ENCODE measurements at regions not wholly inside any gene's neighbourhood (a gene's known extent, or its start where the extent isn't known, plus 50 kb on each side); places are given as distances from the start of the nearest gene placed in this dataset.

DNA sequence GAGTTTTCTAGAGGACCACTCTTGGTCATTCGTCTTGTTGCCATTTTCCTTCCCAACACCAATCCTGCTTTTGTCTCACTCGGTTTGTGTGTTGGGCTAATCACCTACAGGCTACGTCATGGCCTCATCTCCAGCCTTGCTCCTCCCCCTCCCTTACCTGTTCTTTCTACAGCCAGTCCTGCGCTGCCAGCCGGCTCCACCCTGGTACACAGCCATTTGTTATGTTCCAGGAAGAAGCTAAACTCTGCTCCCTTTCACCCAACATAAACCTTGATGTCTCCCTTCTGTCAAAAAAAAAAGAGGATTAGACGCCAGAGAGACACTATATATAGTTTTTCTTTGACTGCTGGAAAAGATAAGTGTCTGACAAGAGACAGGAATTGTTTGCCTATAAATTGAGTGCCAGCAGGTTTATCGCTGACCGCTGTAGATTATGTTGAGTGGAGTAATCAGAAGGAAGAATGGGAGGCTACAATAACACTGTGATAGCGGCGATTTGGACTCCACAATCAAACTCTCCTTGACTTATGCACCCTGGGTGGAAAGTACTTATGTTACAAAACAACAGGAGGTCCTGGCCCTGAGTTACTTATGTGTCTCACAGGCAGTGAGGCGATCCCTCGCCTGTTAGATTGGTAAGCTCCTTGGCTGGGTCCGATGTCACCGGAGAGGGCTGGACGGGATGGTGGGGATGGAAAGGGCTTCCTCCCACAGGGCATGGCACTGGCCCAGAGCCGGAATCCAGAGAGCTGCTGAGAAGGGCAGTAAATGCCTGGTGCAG lies 171.3 kb upstream of the BMPER start:
- peak overlapping the region in 1 of 4 donors; percentile 5 for H3K4me3 ChIP-seq
- H3K27ac ChIP-seq: peak overlapping the region; percentile 21 to 31 (median 26)
- TF ChIP-seq POLR2A (IDR thresholded peaks at IDR 0.05) (no peak), POLR2AphosphoS5 (IDR thresholded peaks at IDR 0.05) (no peak), EP300 (IDR thresholded peaks at IDR 0.05) (no peak)
- TF ChIP-seq, protein P1, sequence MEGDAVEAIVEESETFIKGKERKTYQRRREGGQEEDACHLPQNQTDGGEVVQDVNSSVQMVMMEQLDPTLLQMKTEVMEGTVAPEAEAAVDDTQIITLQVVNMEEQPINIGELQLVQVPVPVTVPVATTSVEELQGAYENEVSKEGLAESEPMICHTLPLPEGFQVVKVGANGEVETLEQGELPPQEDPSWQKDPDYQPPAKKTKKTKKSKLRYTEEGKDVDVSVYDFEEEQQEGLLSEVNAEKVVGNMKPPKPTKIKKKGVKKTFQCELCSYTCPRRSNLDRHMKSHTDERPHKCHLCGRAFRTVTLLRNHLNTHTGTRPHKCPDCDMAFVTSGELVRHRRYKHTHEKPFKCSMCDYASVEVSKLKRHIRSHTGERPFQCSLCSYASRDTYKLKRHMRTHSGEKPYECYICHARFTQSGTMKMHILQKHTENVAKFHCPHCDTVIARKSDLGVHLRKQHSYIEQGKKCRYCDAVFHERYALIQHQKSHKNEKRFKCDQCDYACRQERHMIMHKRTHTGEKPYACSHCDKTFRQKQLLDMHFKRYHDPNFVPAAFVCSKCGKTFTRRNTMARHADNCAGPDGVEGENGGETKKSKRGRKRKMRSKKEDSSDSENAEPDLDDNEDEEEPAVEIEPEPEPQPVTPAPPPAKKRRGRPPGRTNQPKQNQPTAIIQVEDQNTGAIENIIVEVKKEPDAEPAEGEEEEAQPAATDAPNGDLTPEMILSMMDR (IDR thresholded peaks at IDR 0.05): no peak
- no peaks in the 10 kb centered on the region for H3K36me3 ChIP-seq
- H3K4me1 ChIP-seq: peaks cover 0 to 18% (median 9%) of the 10 kb centered on the region in 4 donors
- no peaks in the 10 kb centered on the region for H3K9me3 ChIP-seq
- ATAC-seq (ENCODE audit: low FRiP score in 2 of 2) (no peak), DNase-seq (peak in 1 of 2 donors; percentile 37)
- WGBS, 2 donors: 52 to 62% methylated on average over 16 of the region's 16 CpGs
- no peaks in the 10 kb centered on the region for H3K27me3 ChIP-seq

- TF ChIP-seq POLR2AphosphoS5 (IDR thresholded peaks at IDR 0.05) (no peak), EP300 (IDR thresholded peaks at IDR 0.05) (no peak), POLR2A (IDR thresholded peaks at IDR 0.05) (no peak)
- TF ChIP-seq, protein P1 (IDR thresholded peaks at IDR 0.05): no peak
- Histone ChIP-seq H3K9me3 (no peaks in the 10 kb centered on the region), H3K36me3 (no peaks in the 10 kb centered on the region), H3K4me1 (peaks cover 0 to 11% (median 4%) of the 10 kb centered on the region in 4 donors), H3K27me3 (no peaks in the 10 kb centered on the region), H3K27ac (peak overlapping the region in 2 of 4 donors; percentile 21 to 31), H3K4me3 (no peak overlapping the region)
- 86 to 94% methylated on average over 5 of the region's 5 CpGs for WGBS, 2 donors
- no peak for DNase-seq
- no peak for ATAC-seq (ENCODE audit: low FRiP score in 2 of 2)
Observed at GRCh38 chr7:33735403-33735802, 169.9 kb upstream of the BMPER start.

DNA sequence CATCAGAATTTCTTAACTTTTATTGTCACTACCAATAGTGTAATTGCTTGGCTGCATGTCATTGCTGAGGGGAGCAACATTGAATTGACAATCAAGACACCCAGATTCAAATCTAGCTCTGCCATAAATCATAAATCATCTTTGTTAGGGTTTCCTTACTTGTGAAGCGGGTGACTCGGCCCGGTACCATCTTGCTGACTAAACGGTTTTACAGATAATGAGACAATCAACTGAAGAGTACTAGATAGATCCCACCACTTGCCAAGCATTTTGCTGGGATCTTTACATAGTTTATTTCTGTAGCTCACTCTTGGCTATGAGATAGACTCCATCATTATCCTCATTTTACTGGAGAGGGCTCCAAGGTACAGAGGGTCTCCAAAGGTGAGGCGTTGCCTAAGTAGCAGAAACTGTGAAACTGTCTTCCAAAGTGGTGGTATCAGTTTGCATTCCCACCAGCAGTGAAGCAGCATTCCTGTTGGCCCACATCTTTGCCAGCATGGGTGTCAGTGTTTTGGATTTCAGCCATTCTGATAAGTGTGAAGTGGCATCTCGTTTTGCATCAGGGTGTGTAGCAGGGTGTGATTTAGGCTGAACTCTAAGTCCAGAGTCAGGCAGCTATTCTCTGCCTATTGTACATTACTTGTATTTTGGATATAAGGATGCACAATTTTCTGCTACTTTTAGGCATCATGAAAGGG lies 168.7 kb upstream of the BMPER start:
- Histone ChIP-seq H3K4me3 (no peak overlapping the region), H3K27ac (no peak overlapping the region), H3K27me3 (no peaks in the 10 kb centered on the region), H3K9me3 (no peaks in the 10 kb centered on the region), H3K4me1 (peaks cover 0 to 4% (median 0%) of the 10 kb centered on the region in 4 donors), H3K36me3 (no peaks in the 10 kb centered on the region)
- no peak for DNase-seq
- TF ChIP-seq EP300 (IDR thresholded peaks at IDR 0.05) (no peak), POLR2AphosphoS5 (IDR thresholded peaks at IDR 0.05) (no peak)
- WGBS, 2 donors: 79 to 80% methylated on average over 6 of the region's 6 CpGs
- no peak for ATAC-seq (ENCODE audit: low FRiP score in 2 of 2)

- H3K27ac ChIP-seq: no peak overlapping the region
- no peak for TF ChIP-seq POLR2AphosphoS5 (IDR thresholded peaks at IDR 0.05)
- no peak for TF ChIP-seq POLR2A (IDR thresholded peaks at IDR 0.05)
- TF ChIP-seq, protein P1 (IDR thresholded peaks at IDR 0.05): no peak
- no peak for TF ChIP-seq EP300 (IDR thresholded peaks at IDR 0.05)
- H3K27me3 ChIP-seq: no peaks in the 10 kb centered on the region
- H3K4me3 ChIP-seq: no peak overlapping the region
- DNase-seq: no peak
- ATAC-seq (ENCODE audit: low FRiP score in 2 of 2): no peak
- 63% methylated on average over 3 of the region's 3 CpGs for WGBS, 2 donors
- H3K36me3 ChIP-seq: no peaks in the 10 kb centered on the region
- H3K9me3 ChIP-seq: no peaks in the 10 kb centered on the region
- H3K4me1 ChIP-seq: peaks cover 0 to 14% (median 7%) of the 10 kb centered on the region in 4 donors
Observed at GRCh38 chr7:33738260-33738935, 166.9 kb upstream of the BMPER start.

DNA sequence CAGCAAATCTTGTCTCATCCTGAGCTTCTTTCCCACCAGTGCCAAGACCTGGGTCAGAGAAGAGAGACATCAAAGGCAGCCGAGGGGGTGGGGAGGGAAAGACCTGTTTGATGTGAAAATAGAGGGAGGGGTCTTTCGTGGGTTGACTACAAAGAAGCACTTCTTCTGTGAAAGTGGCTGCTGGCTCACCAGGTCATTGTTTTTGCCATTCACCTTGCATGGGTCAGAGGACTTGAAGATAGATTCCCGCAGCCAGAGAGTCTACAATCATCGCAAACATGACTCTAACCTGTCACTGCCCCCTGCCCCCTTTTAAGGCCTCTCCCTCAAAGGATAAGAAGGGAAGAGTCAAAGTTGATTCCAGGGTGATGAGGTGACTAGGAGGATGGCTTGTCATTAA lies 166.1 kb upstream of the BMPER start:
- no peak for DNase-seq
- TF ChIP-seq, protein P1 (IDR thresholded peaks at IDR 0.05): no peak
- TF ChIP-seq POLR2AphosphoS5 (IDR thresholded peaks at IDR 0.05) (no peak), EP300 (IDR thresholded peaks at IDR 0.05) (no peak), POLR2A (IDR thresholded peaks at IDR 0.05) (no peak)
- Histone ChIP-seq H3K4me1 (peaks cover 0 to 14% (median 7%) of the 10 kb centered on the region in 4 donors), H3K9me3 (no peaks in the 10 kb centered on the region), H3K27me3 (no peaks in the 10 kb centered on the region), H3K4me3 (no peak overlapping the region), H3K27ac (no peak overlapping the region), H3K36me3 (no peaks in the 10 kb centered on the region)
- 84 to 89% methylated on average over 4 of the region's 4 CpGs for WGBS, 2 donors
- ATAC-seq (ENCODE audit: low FRiP score in 2 of 2): no peak

Data from upper lobe of left lung (tissue), 6 donors.